Smooth muscle cell (in vitro differentiated cells): ENCODE measurements at regions not wholly inside any gene's neighbourhood (a gene's known extent, or its start where the extent isn't known, plus 50 kb on each side); places are given as distances from the start of the nearest gene placed in this dataset.

Experiments used
- DNase-seq: peaks from one replicate; lab custom pipeline; 2025; ENCODE audit not compliant: unreplicated experiment; lab: John Stamatoyannopoulos, UW
- H2AFZ ChIP-seq: fragments of 200-600 bp; sonication (generic); 2 replicates; pipeline ENCODE4 v1.6.0; 2016; ENCODE audit warnings: antibody characterized with exemption, low read depth, mild to moderate bottlenecking
- H3F3A ChIP-seq: fragments of 200-600 bp; sonication (generic); 2 replicates; pipeline ENCODE4 v1.6.0; 2017; ENCODE audit warnings: antibody characterized with exemption, low read depth
- H3K27ac ChIP-seq: fragments of 200-600 bp; sonication (generic); 2 replicates; pipeline ENCODE4 v1.5.1; 2016; ENCODE audit warnings: low read depth, mild to moderate bottlenecking
- H3K27me3 ChIP-seq: fragments of 200-600 bp; sonication (generic); 2 replicates; pipeline ENCODE4 v1.6.1; 2016; ENCODE audit warnings: low read depth, mild to moderate bottlenecking
- H3K36me3 ChIP-seq: fragments of 200-600 bp; sonication (generic); 2 replicates; pipeline ENCODE4 v1.5.1; 2016; ENCODE audit warnings: low read depth
- H3K4me1 ChIP-seq: fragments of 200-600 bp; sonication (generic); 2 replicates; pipeline ENCODE4 v1.5.1; 2016; ENCODE audit warnings: low read depth
- H3K4me2 ChIP-seq: fragments of 200-600 bp; sonication (generic); 2 replicates; pipeline ENCODE4 v1.6.0; 2016; ENCODE audit warnings: mild to moderate bottlenecking
- H3K4me3 ChIP-seq: fragments of 200-600 bp; sonication (generic); 2 replicates; pipeline ENCODE4 v1.5.1; 2016; ENCODE audit warnings: mild to moderate bottlenecking
- H3K79me2 ChIP-seq: fragments of 200-600 bp; sonication (generic); 2 replicates; pipeline ENCODE4 v1.6.0; 2016; ENCODE audit warnings: low read depth, mild to moderate bottlenecking
- H3K9ac ChIP-seq: fragments of 200-600 bp; sonication (generic); 2 replicates; pipeline ENCODE4 v1.6.0; 2016; ENCODE audit warnings: low read depth
- H3K9me3 ChIP-seq: fragments of 200-600 bp; sonication (generic); replicated peaks from 2 replicates; pipeline ENCODE4 v1.5.1; 2016; ENCODE audit warnings: low read depth
- H4K20me1 ChIP-seq: fragments of 200-600 bp; sonication (generic); 2 replicates; pipeline ENCODE4 v1.6.0; 2016; ENCODE audit warnings: low read depth
- WGBS: methylation state at CpG from one replicate; pipeline ENCODE4 v1.1.7; 2016; ENCODE audit warnings: low lambda C conversion rate; 5-methylcytosine and 5-hydroxymethylcytosine counted together
- TF ChIP-seq, protein P1 (sequence below): fragments of 200-600 bp; sonication (generic); IDR thresholded peaks from 2 replicates; pipeline ENCODE4 v1.5.1; 2017; ENCODE audit warnings: borderline replicate concordance, mild to moderate bottlenecking, antibody characterized with exemption; ENCODE audit not compliant: insufficient read depth, poor library complexity, severe bottlenecking

DNA sequence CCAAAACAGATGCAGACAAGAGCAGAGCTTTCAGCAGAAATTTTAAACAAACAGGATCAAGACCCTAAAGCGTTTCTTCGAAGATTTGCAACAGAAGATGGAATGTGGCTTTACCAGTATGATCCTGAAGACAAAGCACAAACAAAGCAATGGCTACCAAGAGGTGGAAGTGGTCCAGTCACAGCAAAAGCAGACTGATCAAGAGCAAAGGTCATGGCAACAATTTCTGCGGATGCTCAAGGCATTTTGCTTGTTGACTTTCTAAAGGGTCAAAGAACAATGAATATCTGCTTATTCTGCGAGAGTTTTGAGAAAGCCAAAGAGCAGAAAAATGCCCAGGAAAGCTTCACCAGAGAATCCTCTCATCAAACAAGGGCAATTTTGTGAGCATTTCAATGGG, 130.4 kb downstream of the MBL2 start:
- Histone ChIP-seq H2AFZ (peak overlapping the region; percentile 26), H4K20me1 (no peaks in the 10 kb centered on the region), H3K36me3 (no peaks in the 10 kb centered on the region), H3K4me2 (no peak overlapping the region), H3F3A (no peaks in the 10 kb centered on the region), H3K4me1 (no peaks in the 10 kb centered on the region), H3K79me2 (no peaks in the 10 kb centered on the region), H3K27me3 (no peaks in the 10 kb centered on the region), H3K4me3 (no peak overlapping the region), H3K9ac (no peak overlapping the region), H3K9me3 (no peaks in the 10 kb centered on the region), H3K27ac (no peak overlapping the region)
- TF ChIP-seq, protein P1, sequence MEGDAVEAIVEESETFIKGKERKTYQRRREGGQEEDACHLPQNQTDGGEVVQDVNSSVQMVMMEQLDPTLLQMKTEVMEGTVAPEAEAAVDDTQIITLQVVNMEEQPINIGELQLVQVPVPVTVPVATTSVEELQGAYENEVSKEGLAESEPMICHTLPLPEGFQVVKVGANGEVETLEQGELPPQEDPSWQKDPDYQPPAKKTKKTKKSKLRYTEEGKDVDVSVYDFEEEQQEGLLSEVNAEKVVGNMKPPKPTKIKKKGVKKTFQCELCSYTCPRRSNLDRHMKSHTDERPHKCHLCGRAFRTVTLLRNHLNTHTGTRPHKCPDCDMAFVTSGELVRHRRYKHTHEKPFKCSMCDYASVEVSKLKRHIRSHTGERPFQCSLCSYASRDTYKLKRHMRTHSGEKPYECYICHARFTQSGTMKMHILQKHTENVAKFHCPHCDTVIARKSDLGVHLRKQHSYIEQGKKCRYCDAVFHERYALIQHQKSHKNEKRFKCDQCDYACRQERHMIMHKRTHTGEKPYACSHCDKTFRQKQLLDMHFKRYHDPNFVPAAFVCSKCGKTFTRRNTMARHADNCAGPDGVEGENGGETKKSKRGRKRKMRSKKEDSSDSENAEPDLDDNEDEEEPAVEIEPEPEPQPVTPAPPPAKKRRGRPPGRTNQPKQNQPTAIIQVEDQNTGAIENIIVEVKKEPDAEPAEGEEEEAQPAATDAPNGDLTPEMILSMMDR: no peak
- WGBS: 57% methylated on average over 4 of the region's 4 CpGs
- no peak for DNase-seq

DNA sequence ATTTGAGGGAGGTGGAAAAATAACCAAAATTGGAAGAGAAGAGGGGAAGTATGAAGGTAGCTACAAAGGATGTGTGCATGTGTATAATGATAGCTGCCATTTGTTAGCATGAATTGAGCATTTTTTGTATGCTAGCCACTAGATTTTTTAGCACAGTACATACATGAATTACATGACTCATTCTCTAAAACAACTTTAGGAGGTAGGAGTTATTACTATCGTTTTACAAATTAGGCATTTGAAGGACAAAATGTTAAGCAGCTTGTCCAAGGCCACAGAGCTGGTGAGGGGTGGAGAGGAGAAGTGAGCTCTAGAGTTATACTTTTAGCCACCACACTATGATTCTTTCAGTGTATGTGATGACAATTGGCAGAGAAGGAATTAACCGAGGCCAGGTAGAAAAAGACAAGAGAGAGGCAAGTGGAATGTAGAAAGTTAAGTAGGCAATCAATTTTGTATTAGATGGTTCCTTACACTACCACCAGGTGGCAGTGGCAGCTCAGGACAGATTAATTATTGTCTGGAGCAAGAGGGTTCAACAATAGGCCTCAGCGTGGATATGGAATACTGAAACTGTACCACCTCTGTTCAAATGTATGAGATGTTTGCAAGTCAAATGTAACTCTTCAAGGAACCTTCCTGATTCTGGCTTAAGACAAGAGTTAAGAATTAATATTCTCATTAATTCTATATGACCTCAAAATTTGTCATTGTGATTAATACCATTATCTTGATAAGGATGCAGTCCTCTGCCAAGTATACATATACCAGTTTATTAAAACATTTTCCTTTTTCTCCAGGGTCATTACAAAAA, 128.0 kb downstream of the MBL2 start:
- H3K27ac ChIP-seq: no peak overlapping the region
- H3K9me3 ChIP-seq: no peaks in the 10 kb centered on the region
- H3K36me3 ChIP-seq: no peaks in the 10 kb centered on the region
- no peak overlapping the region for H3K9ac ChIP-seq
- H3K4me2 ChIP-seq: no peak overlapping the region
- no peak overlapping the region for H3K4me3 ChIP-seq
- H4K20me1 ChIP-seq: no peaks in the 10 kb centered on the region
- no peaks in the 10 kb centered on the region for H3K27me3 ChIP-seq
- TF ChIP-seq, protein P1: peak; percentile 82
- 38% methylated on average over 3 of the region's 3 CpGs for WGBS
- DNase-seq: no peak
- H3K4me1 ChIP-seq: no peaks in the 10 kb centered on the region
- H3K79me2 ChIP-seq: no peaks in the 10 kb centered on the region
- H3F3A ChIP-seq: no peaks in the 10 kb centered on the region
- no peak overlapping the region for H2AFZ ChIP-seq

DNA sequence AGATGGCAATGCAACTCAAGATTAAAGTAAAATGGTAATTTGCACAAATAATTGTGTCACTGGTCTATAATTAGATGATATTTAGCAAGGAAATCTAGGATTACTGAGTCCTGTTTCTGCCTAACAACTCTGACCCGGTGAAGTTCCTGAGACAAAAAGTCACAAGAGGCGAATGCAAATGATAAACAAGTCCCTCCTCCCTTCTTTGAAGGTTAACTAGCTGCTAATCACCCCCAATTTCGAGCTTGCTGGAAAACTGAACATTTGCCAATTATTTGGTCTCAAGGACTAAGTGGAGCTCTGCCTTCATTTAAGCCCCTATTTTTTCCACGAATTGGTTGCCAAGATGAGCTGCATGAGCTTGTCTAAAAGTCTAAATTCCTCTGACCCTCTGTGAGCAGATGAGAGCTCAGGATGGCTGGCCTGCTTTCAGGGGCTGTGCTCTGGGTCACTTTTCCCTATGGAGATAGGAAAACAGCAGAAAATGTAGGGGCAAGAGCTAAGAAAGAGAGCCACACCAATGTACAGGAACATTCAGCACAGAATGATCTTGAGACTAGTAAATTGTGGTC, 127.3 kb downstream of the MBL2 start:
- Histone ChIP-seq H3F3A (no peaks in the 10 kb centered on the region), H3K27ac (no peak overlapping the region), H3K27me3 (no peaks in the 10 kb centered on the region), H3K9me3 (no peaks in the 10 kb centered on the region), H3K4me2 (no peak overlapping the region), H2AFZ (peak overlapping the region; percentile 26), H3K9ac (no peak overlapping the region), H3K36me3 (no peaks in the 10 kb centered on the region), H3K79me2 (no peaks in the 10 kb centered on the region), H3K4me1 (no peaks in the 10 kb centered on the region), H4K20me1 (no peaks in the 10 kb centered on the region), H3K4me3 (no peak overlapping the region)
- TF ChIP-seq, protein P1: no peak
- 45% methylated on average over 4 of the region's 4 CpGs for WGBS
- DNase-seq: no peak
